RWPE1 (cell line): ENCODE measurements at regions not wholly inside any gene's neighbourhood (a gene's known extent, or its start where the extent isn't known, plus 50 kb on each side); places are given as distances from the start of the nearest gene placed in this dataset.
"Not testable (repeated sequence)": the region's sequence is repeated elsewhere in the genome, so short reads cannot be mapped to it uniquely, and the experiment has no call there.

ENCODE experiments used
- CTCF ChIA-PET: fragments of 350-600 bp; sonication (Branson Sonifier 250); formaldehyde crosslinking; extraction: SDS; loops from one replicate; lab custom pipeline; 2021; lab: Yijun Ruan, JAX
- POLR2A ChIA-PET: fragments of 400-600 bp; formaldehyde crosslinking; extraction: SDS; loops from one replicate; lab custom pipeline; 2020; ENCODE audit warnings: antibody characterized with exemption; ENCODE audit not compliant: low non-redundant PET; lab: Yijun Ruan, JAX
- DNase-seq: peaks from one replicate; pipeline ENCODE4 v3.0.0; 2012; ENCODE audit warnings: low spot score
- H3K27ac ChIP-seq: fragments of 450-650 bp; 2 replicates; pipeline ENCODE4 v1.5.1; 2017
- TF ChIP-seq, protein P1 (sequence below): fragments of 450-650 bp; conservative IDR thresholded peaks from 2 replicates; pipeline ENCODE4 v1.5.1; 2017; ENCODE audit warnings: low read depth, mild to moderate bottlenecking

- no peak for DNase-seq
- H3K27ac ChIP-seq: no peak overlapping the region
- CTCF ChIA-PET: no interaction called here
- TF ChIP-seq, protein P1, sequence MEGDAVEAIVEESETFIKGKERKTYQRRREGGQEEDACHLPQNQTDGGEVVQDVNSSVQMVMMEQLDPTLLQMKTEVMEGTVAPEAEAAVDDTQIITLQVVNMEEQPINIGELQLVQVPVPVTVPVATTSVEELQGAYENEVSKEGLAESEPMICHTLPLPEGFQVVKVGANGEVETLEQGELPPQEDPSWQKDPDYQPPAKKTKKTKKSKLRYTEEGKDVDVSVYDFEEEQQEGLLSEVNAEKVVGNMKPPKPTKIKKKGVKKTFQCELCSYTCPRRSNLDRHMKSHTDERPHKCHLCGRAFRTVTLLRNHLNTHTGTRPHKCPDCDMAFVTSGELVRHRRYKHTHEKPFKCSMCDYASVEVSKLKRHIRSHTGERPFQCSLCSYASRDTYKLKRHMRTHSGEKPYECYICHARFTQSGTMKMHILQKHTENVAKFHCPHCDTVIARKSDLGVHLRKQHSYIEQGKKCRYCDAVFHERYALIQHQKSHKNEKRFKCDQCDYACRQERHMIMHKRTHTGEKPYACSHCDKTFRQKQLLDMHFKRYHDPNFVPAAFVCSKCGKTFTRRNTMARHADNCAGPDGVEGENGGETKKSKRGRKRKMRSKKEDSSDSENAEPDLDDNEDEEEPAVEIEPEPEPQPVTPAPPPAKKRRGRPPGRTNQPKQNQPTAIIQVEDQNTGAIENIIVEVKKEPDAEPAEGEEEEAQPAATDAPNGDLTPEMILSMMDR: no peak
- POLR2A ChIA-PET: no interaction called here
Observed at GRCh38 chr13:108086678-108087077, 128.7 kb downstream of the LIG4 start.

DNA sequence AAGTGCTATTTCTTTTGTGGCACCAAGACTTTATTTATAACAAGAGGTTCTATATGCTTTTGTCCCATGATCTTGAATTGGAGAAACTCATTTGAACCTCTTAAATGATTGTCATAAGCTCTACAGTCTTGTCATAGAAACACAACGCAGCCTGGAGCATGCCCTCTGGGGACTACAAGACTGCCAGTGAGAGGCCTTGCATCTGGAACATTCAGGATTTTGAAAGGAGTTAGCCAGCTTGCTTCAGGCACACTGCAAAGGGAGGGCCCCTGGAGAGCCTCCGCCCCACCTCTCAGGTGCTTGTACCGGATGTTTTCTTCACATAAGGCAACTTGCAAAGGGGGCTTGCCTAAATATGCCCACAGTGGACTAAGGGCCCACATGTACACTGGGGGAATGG is 130.5 kb downstream of the LIG4 start:
- TF ChIP-seq, protein P1: no peak
- ChIA-PET POLR2A (no interaction called here), CTCF (no interaction called here)
- H3K27ac ChIP-seq: no peak overlapping the region
- no peak for DNase-seq

DNA sequence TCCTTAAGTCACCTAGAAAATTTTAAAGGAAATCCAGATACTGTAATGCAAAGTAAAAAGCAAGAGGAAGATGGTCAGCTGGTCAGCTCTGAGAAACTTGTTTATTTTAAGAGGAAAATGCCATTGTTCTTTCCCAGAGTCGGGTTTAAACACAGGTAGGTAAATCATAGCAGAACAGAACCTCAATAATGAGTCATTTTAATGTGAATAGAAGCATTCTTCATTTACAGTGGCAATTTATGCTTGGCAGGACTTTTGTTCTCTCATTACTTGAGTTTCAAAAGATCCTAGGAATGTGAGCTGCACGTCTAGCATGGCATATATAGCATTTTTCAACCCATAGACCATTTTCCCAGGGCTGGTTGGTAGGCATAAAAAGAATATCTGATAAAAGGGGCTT is 132.3 kb downstream of the LIG4 start:
- TF ChIP-seq, protein P1: no peak
- ChIA-PET CTCF (no interaction called here), POLR2A (no interaction called here)
- no peak overlapping the region for H3K27ac ChIP-seq
- DNase-seq: no peak

GRCh38 chr13:108082481-108082880 is 132.9 kb downstream of the LIG4 start:
- TF ChIP-seq, protein P1: no peak
- POLR2A ChIA-PET: no interaction called here
- no peak for DNase-seq
- CTCF ChIA-PET: no interaction called here
- no peak overlapping the region for H3K27ac ChIP-seq

DNA sequence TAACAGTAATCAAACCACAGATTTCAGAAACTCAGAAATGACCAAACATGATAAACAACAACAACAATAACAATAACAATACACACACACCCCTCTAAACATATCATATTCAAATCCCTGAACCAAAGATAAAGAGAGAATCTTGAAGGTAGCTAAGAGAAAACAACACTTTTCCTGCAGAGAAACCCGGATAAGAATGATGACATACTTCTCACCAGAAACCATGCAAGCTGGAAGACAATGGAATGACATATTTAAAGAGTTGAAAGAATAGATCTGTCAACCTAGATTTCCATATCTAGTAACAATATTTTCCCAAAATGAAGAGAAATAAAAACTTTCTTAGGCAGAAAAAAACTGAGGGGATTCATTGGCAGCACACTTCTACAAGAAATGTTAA is 138.1 kb downstream of the LIG4 start:
- TF ChIP-seq, protein P1: no peak
- POLR2A ChIA-PET: no interaction called here
- CTCF ChIA-PET: no interaction called here
- no peak for DNase-seq
- H3K27ac ChIP-seq: no peak overlapping the region

GRCh38 chr13:108074429-108074828 is 140.9 kb downstream of the LIG4 start:
- POLR2A ChIA-PET, H3K27ac ChIP-seq, CTCF ChIA-PET, DNase-seq: not testable (repeated sequence)

- POLR2A ChIA-PET: no interaction called here
- H3K27ac ChIP-seq: no peak overlapping the region
- no peak for DNase-seq
- TF ChIP-seq, protein P1: no peak
- CTCF ChIA-PET: no interaction called here
Observed at GRCh38 chr13:108070925-108071324, 144.4 kb downstream of the LIG4 start.
